GM18498 (cell line): ENCODE measurements at regions not wholly inside any gene's neighbourhood (a gene's known extent, or its start where the extent isn't known, plus 50 kb on each side); places are given as distances from the start of the nearest gene placed in this dataset.

ENCODE experiments used
- ATAC-seq: cut with Tn5 transposase; IDR thresholded peaks from one replicate; pipeline ENCODE4 v1.9.1; 2021; ENCODE audit warnings: mild to moderate bottlenecking, moderate library complexity; ENCODE audit not compliant: unreplicated experiment

DNA sequence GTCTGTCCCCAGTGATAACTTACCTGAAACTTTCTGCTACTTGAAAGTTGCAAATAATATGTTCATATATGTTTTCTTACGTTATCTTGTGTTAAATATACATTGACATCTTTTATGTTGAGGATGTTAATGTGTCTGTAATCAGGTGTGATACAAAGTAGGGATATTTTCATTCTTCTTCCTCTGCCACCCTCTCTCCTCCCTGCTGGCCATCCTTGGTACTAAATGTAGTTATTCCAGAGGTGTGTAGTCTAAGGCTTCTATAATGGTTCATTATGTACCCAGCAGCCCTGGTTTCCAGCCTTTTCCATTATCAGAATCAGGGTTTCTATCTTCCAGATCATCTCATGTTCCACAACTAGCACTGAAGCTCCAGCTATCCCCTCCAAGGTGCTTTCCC lies 606.7 kb upstream of the KLHL1 start:
- no peak for ATAC-seq

DNA sequence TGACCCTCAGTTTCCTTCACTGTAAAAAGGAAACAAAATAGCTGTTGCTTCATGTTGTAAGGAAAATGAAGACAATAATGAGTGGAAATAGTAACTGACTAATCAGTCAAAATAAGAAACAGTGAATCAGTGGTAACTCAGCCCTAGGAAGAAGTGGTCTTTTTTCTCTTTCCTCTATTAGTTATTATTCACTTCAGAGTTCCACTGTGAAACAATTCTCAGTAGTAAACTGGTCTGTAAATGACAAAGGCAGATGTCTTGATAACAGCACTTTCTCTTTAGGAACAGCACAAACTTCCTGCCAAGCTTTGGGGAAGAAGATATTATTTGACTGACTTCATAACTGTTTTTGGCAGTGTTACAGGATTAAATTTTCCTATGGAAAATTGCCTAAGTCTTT lies 600.5 kb upstream of the KLHL1 start:
- no peak for ATAC-seq

DNA sequence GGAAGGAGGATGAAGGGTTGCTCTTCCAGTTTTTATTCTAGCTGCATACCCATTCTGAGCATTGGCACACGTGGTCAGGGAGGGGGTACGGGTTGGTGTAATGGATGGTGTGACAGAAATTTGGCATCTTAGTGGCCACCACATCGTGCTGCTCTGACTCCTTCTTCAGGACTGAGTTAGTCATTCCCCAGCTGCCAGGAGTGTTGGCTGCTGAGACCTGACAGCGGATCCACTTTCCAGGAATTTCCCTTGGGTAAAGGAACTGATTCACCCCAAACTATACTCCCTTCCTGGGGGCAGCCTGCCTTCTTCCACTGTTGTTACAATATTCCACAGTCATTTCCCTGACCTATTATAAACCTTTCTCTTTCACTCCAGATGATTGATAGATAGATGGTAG lies 595.5 kb upstream of the KLHL1 start:
- ATAC-seq, result no peak

DNA sequence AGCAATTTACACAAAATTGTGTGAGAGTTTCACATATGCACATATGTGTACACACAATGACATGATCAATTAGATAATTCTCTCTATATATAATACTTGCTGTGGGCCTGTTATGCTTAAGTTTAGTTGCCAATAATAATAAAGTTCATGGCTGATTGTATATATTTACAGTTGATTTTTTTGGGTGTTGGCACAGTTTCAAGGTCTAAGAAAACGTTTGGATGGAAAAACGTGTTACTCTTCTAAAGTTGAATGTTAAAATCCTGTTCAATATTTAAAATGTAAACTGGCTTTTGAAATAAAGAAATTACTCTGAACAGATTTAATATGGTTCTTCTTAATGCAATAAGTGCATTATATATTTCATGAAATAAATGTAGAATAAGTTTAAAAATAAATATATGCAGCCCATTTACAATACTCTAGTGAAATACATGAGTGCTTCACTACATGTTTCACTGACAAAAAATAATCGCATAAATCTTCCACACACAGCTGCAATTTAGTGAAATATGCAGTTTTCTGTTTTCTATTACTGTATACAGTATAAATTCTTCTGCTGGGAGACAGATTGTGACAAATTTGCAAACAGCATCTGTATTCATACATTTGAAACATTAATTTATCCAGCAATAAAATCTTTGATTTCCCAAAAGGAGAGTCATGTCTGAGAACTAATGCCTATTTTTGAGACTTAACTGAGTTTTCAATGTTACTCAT lies 586.9 kb upstream of the KLHL1 start:
- ATAC-seq, result no peak

GRCh38 chr13:70668983-70669382 lies 560.7 kb upstream of the KLHL1 start:
- ATAC-seq, result no peak

DNA sequence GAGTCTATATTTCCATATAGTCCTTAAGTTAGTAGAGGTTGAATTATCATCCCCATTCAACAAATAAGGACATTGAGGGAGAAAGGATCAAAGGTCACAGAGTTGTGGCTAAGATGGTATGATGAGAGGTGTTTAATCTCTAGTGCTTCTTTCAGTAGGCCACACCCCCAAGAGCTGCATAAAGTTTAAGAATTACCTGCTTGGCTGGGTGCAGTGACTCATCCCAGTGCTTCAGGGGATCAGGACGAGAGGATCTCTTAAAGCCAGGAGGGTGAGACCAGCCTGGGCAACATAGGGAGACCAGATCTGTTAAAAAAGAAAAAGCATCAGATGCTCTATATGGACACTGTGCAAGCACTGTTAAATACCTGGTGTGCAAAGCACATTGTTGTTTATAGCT lies 560.0 kb upstream of the KLHL1 start:
- no peak for ATAC-seq

GRCh38 chr13:70666883-70667556 lies 558.8 kb upstream of the KLHL1 start:
- no peak for ATAC-seq

DNA sequence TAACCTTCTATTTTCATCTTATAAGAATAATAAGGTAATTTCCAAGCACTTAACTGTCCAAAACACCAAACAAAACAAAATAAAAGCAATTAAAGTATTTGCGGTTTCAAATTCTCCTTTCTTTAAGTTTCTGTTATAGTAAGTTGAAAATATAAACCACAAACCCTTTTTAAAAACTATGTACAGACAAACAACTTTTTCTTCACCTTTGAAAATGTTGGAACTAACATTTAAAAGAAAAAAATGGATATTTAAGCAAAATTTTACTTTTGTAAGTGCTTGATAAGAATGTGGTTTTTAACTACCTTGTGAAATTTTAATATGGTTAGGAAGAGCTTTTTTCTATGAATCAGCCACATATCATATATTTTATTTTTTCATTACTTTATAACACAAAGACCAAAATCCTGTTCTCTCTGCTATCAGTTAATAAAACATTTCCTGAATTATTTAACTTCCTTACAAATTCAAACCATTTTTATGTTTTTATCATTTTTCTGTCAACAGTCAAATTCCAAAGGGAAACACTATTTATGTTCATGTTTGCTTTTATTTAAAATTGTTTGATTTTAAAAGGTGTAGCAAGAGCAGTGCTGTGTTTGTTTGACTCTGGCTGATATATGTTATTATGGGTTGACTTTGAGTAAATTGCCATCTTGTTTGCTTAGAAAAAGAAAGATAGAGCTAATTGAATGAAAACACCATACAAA lies 554.1 kb upstream of the KLHL1 start:
- no peak for ATAC-seq

- no peak for ATAC-seq
Measured at GRCh38 chr13:70644052-70644451, 535.8 kb upstream of the KLHL1 start.

DNA sequence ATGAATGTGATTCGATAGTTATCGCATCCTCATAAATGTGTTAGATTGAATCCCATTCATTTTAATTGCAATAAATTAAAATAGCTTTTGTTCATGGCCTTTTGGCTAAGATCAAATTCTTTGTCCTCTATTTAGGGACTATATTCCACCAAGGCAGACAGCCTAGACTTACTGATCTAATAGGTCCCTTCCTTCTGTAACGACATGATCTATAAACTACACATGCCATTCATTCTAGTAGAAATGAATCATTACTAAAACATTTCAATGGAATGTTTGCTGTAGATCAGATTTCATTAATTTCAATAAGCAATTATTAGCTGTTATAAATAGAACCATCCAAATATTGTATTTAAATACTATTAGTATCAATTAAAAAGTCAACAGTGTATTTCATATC lies 526.6 kb upstream of the KLHL1 start:
- ATAC-seq, result no peak

DNA sequence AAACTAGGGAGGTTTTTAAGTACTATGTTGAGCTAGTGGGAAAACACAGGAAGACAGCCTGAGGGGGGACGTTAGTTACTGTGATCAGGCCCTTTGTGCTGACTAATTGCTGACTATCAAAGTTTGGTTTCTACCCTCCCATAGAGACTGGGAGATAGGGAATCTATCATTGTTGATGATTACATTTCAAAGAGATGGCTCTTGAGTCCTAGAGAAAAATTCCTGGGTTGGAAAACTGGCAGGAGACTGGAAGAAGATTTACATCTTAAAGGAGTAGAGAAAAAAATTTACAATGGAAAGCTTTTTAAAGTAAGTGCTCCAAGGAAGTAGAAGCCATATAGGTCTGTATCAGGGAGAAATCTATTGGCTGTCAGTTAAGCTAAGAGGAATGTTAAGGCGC lies 522.0 kb upstream of the KLHL1 start:
- ATAC-seq, result no peak

DNA sequence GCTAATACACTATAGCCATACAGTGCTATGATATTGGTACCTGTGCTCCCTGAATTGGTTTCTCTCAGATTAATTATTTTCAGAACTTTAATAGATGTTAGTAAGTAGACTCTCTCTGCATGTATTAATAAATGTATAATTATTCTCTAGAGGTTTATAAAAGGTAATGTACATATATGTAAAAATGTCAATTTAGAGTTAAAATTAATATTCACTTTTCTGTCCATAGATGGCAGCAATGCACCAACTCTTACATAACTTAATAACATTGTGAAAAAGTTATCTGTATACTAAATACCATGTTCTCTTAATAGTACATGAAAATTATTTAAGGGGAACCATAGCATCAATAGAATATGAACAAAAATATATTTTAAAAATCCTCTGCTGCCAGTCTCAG lies 515.0 kb upstream of the KLHL1 start:
- ATAC-seq, result no peak

- ATAC-seq, result no peak
Measured at GRCh38 chr13:70622796-70623195, 514.5 kb upstream of the KLHL1 start.

DNA sequence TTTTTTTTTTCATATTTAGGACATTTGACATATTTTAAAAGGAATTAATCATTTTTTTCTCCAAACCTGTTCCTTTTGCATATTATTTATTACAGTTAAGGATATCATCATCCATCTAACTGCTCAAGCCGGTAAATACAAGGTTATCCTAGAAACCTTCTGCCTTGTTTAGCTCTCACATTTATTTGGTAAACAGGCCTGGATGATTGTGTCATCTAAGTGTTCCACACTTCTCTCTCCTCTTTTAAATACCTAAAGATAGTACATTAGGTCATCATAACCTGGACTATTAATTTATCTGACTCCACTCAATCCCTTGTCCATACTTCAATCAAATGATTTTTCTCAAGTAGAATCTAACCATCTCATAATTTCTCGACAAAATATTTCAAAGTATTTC lies 511.7 kb upstream of the KLHL1 start:
- no peak for ATAC-seq

GRCh38 chr13:70616847-70617246 lies 508.6 kb upstream of the KLHL1 start:
- ATAC-seq, result no peak

- no peak for ATAC-seq
Measured at GRCh38 chr13:70613295-70613694, 505.0 kb upstream of the KLHL1 start.

- no peak for ATAC-seq
Measured at GRCh38 chr13:70612881-70613280, 504.6 kb upstream of the KLHL1 start.

- ATAC-seq, result no peak
Measured at GRCh38 chr13:70604448-70604847, 496.2 kb upstream of the KLHL1 start.

GRCh38 chr13:70593716-70594115 lies 485.5 kb upstream of the KLHL1 start:
- no peak for ATAC-seq

GRCh38 chr13:70585109-70585508 lies 476.9 kb upstream of the KLHL1 start:
- ATAC-seq, result no peak

DNA sequence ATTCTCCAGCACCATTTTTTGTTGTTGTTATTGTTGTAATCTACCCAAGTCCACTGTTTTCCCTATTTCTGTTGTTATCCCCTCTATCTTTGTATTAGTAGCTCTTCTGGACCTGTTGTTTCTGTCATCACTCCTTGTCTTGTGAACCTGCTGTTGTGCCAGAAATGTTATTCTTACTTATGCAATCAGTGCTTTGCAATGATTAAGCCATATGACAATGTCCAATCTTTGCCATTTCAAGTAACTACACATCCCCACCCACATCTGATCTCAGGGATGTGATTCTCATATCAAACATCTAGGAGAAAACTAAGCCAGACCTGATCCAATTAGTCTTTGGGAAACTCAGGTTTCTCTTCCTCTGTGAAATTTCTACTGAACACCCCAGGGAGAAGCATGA lies 472.6 kb upstream of the KLHL1 start:
- no peak for ATAC-seq

DNA sequence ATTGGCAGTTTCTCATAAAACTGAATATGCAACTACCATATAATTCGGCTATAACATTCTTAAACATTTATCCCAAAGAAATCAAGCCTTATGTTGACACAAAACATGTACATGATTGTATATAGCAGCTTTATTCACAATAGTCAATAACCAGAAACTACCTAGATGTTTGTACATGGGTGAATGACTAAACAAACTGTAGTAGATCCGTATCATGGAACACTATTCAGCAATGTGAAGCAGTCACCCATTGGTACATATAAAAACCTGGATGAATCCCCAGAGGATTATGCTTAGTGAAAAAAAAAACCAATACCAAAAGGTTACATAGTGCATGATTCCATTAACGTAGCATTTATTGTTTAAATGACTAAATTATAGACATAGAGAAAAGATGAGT lies 471.7 kb upstream of the KLHL1 start:
- ATAC-seq, result no peak
